Kidney capillary endothelial cell (primary cell): ENCODE measurements at regions not wholly inside any gene's neighbourhood (a gene's known extent, or its start where the extent isn't known, plus 50 kb on each side); places are given as distances from the start of the nearest gene placed in this dataset.

Experiments
- DNase-seq: peaks from one replicate; pipeline ENCODE4 v3.0.0-alpha.2; 2018; ENCODE audit warnings: low spot score

GRCh38 chr4:126682250-126682649, 950.5 kb upstream of the INTU start:
- no peak for DNase-seq

GRCh38 chr4:126686491-126686890, 946.3 kb upstream of the INTU start:
- DNase-seq, result no peak

DNA sequence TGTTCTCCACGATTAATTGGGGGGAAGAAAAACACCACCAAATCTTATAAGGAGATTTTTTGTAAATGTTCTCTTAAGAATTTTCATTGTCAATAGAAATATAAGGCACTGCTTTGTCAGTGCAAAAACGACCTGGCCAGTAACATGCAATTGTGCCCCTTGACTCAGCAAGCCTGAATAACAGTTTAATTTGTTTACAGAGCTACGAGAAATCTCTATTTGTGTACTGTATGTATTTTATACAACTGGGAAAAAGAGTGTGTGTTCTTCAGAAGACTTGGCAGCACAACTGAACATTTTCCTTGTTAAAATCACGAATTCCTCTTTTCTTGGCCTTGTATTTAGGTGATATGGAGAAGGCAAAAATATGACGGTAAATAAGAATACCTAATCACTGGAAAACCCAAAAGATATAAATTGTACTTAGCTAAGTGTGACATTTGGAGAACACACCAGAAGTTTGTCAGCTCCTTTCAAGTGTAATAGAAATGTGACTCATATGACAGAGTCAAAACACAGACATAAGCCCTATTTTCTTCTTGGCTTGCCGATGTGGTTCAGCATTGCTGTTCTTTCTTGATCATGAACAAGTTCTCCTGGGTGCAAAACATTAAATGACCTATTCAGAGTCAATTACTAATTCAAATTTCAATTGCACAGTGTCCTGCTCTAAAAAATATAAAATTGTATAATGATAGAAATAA, 945.0 kb upstream of the INTU start:
- DNase-seq, result no peak

GRCh38 chr4:126691797-126692196, 941.0 kb upstream of the INTU start:
- DNase-seq, result no peak

- DNase-seq, result peak; percentile 88
Measured at GRCh38 chr4:126697748-126698147, 935.0 kb upstream of the INTU start.

DNA sequence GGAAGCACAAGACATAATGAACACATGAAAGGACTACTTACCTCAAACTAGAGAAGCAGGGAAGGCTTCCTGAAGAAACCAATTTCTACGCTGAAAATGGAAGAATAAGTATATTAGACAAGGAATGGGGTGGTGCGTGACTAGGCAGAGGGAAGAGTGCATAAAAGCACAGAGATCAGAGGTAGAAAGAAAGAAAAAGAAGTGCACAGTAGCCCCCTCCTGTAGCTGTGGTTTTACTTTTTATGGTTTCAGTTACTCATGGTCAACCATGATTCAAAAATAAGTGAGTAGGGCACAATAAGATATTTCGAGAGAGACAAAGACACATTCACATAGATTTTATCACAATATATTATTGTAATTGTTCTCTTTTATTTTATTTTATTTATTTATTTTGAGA, 934.5 kb upstream of the INTU start:
- no peak for DNase-seq

- no peak for DNase-seq
Measured at GRCh38 chr4:126701756-126702155, 931.0 kb upstream of the INTU start.

DNA sequence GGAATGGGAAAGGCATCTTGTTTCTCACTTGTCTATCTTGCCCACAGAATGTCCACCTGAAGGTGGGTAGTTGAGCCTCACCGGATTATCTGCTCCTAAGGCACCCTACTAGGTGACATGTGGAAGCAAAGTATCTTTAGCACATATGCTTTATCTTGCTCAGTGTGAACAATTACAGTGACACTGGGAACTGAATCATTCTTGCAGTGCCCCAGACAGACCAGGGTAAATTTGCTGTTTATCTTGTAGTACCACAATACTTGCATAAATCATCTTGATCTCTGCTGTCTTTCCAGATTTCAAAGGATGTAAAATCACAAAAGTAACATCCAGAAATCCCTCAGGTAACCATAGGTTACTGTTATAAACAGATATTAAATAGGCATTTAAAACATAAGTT, 930.0 kb upstream of the INTU start:
- DNase-seq, result no peak

DNA sequence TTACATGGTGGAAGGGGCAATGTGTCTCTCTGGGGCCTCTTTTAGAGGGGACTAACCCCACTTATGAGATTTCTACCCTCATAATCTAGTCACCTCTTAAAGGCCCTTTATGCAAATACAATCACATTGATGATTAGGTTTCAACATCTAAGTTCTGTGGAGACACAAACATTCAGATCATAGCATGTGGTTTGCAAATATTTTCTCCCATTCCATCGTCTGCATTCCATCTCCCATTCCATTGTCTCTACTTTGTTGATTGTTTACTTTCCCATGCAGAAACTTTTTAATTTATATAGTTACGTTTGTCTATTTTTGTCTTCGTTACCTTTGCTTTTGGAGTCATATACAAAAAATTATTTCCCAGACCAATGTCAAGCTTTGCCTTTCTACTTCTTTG, 927.5 kb upstream of the INTU start:
- no peak for DNase-seq

DNA sequence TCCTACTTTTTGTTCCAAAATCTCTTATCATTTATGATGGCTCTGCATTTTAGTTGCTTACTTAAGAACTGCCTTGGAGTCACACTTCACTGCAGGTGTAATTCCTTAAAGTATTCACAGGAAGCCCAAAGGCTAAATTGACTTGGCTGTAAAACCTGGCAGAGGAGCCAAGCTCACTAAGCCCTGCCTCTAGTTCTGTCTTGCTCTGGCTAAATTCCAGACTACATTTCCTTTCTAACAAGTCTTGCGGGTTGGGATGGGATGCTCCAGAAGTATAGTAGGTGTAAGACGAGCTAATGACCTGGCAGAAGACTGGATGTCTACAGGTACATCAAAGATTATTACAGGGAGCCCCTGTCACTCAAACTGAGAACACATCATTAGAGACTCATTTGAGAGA, 924.0 kb upstream of the INTU start:
- DNase-seq, result no peak

- no peak for DNase-seq
Measured at GRCh38 chr4:126710935-126711334, 921.8 kb upstream of the INTU start.

- no peak for DNase-seq
Measured at GRCh38 chr4:126715067-126715466, 917.7 kb upstream of the INTU start.

- DNase-seq, result no peak
Measured at GRCh38 chr4:126715681-126716080, 917.1 kb upstream of the INTU start.

DNA sequence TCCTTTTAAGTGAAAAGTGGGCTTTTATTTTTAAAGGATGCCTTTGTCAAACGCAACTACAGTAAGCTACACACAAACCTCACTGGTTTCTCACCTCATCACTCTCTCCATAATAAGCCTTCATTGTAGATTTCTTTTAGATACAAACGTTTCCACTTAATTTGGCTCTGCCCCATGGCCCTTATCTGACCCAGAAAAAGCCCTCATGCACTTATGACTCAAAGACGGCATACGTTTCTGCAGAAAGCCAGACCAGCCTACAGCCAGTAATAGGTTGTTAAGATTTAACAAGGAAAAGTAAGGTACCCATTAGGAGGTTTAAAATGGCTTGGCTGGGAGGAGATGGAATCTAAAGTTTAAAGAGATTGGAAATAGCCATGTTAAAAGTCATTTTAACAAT, 914.6 kb upstream of the INTU start:
- DNase-seq, result no peak

- no peak for DNase-seq
Measured at GRCh38 chr4:126719852-126720251, 912.9 kb upstream of the INTU start.

- no peak for DNase-seq
Measured at GRCh38 chr4:126725906-126726305, 906.9 kb upstream of the INTU start.

DNA sequence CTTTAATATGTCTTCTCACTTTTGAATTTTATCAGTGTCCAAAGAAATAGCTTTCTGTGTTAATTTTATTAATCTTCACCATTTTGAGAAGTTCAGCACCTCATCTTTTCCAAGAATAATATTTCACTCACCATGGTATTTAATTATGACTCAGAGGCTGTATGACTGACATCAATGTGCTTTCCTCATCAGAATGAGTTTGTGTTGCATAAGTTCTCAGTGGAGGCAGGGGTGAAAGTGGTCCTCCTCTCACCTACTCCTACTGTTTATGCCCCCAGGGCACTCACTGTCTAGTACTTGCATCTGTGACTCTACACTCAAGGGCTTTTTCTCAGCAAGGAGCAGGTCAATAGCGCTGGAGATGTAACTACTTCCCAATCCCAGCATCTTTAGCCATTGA, 905.3 kb upstream of the INTU start:
- no peak for DNase-seq

DNA sequence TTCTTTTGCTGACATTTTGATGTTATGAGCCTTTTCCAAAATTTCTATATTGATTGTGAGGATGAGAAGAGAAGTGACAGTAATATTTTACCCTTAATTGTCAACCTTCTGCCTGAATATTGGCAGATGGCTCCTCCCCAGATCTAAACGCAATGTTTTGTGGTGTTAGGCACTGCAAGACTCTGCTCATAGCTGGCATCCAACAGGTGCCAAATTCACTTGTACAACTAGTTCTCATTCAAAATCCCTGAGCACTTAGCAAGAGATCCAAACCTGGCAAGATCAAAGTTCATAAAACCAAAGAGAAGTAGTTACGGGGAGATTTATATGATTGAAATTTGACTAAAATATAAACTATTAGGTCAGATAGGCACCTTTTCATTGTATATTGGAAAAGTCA, 901.7 kb upstream of the INTU start:
- DNase-seq, result no peak

- DNase-seq, result no peak
Measured at GRCh38 chr4:126733301-126733700, 899.5 kb upstream of the INTU start.

- DNase-seq, result no peak
Measured at GRCh38 chr4:126734465-126734864, 898.3 kb upstream of the INTU start.

- no peak for DNase-seq
Measured at GRCh38 chr4:126735294-126736132, 897.2 kb upstream of the INTU start.

- no peak for DNase-seq
Measured at GRCh38 chr4:126736133-126736518, 896.6 kb upstream of the INTU start.

DNA sequence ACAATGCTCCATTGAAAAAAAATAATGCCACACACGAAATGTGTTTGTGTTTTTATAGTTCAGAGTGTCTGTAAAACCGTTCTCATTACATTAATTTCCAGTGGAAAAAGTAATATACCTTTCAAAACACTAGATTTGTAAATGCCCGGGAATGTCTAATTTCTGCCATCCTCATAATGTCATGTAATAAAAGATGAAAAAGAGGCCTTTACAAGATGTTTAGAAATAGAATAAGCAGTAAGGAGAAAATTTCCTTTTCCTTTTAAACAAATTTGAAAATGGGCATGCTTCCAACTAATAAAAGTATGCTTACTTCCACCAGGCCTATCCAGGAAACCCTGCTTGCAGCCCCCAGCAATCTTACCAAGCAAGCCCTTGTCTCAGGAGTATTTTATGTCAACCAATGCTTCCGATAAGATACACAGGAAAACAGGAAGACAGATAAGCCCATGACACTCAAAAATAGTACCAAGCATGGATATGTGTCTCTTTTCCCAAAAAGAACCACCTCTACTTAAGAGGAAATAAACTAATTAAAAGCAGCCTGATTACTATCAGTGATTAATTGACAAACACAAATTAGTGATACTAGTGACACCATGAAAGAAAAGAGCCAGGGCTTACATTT, 894.7 kb upstream of the INTU start:
- DNase-seq, result no peak
